ENCODE measurements at regions not wholly inside any gene's neighbourhood (a gene's known extent, or its start where the extent isn't known, plus 50 kb on each side); places are given as distances from the start of the nearest gene placed in this dataset.

GRCh38 chr2:206858687-206859329 is 80.5 kb upstream of the CPO start:
- Mint-ChIP-seq H3K27ac (peak overlapping the region in 1 of 2 donors; percentile 74), H3K4me1 (peaks cover 14 to 19% of the 10 kb centered on the region in 2 donors), H3K4me3 (peak overlapping the region; percentile 71), H3K9me3 (no peaks in the 10 kb centered on the region), H3K27me3 (ENCODE audit: low read depth in 2 of 2) (no peaks in the 10 kb centered on the region), H3K36me3 (no peaks in the 10 kb centered on the region)
- 50% methylated on average over 3 of the region's 4 CpGs for WGBS (ENCODE audit: insufficient coverage)
- Histone ChIP-seq H3K9me3 (ENCODE audit: control insufficient read depth, insufficient read depth, low read length) (no peaks in the 10 kb centered on the region), H3K4me3 (ENCODE audit: low read length) (no peak overlapping the region), H3K27ac (ENCODE audit: low read length) (no peak overlapping the region), H3K36me3 (ENCODE audit: control insufficient read depth, insufficient read depth, low read length) (no peaks in the 10 kb centered on the region), H3K4me1 (ENCODE audit: control insufficient read depth, insufficient read depth, low read length) (peaks cover 12% of the 10 kb centered on the region), H3K27me3 (ENCODE audit: control insufficient read depth, insufficient read depth, low read length) (no peaks in the 10 kb centered on the region)
- peak in 1 of 3 donors; percentile 18 for ATAC-seq
- intact Hi-C loops (cut with micrococcal nuclease), result no loop called here
- no peak for DNase-seq
- no peak for TF ChIP-seq CTCF (IDR thresholded peaks at IDR 0.05)

GRCh38 chr2:206859330-206859739 is 80.0 kb upstream of the CPO start:
- Mint-ChIP-seq H3K4me1 (peaks cover 14 to 19% of the 10 kb centered on the region in 2 donors), H3K27me3 (ENCODE audit: low read depth in 2 of 2) (no peaks in the 10 kb centered on the region), H3K36me3 (no peaks in the 10 kb centered on the region), H3K27ac (peak overlapping the region; percentile 43 to 74), H3K9me3 (no peaks in the 10 kb centered on the region), H3K4me3 (peak overlapping the region; percentile 71)
- H3K4me3 ChIP-seq (ENCODE audit: low read length), result no peak overlapping the region
- DNase-seq, result peak in 1 of 2 donors; percentile 49
- no peak for TF ChIP-seq CTCF (IDR thresholded peaks at IDR 0.05)
- no peaks in the 10 kb centered on the region for H3K9me3 ChIP-seq (ENCODE audit: control insufficient read depth, insufficient read depth, low read length)
- intact Hi-C loops (cut with micrococcal nuclease), result no loop called here
- peak; percentile 36 to 58 (median 57) for ATAC-seq
- 29% methylated on average over 5 of the region's 5 CpGs for WGBS (ENCODE audit: insufficient coverage)
- H3K36me3 ChIP-seq (ENCODE audit: control insufficient read depth, insufficient read depth, low read length), result no peaks in the 10 kb centered on the region
- no peaks in the 10 kb centered on the region for H3K27me3 ChIP-seq (ENCODE audit: control insufficient read depth, insufficient read depth, low read length)
- no peak overlapping the region for H3K27ac ChIP-seq (ENCODE audit: low read length)
- peaks cover 12% of the 10 kb centered on the region for H3K4me1 ChIP-seq (ENCODE audit: control insufficient read depth, insufficient read depth, low read length)

GRCh38 chr2:206863196-206863595 is 76.1 kb upstream of the CPO start:
- Mint-ChIP-seq H3K36me3 (no peaks in the 10 kb centered on the region), H3K27me3 (ENCODE audit: low read depth in 2 of 2) (peaks cover 0 to 8% of the 10 kb centered on the region in 2 donors), H3K4me1 (peaks cover 14 to 18% of the 10 kb centered on the region in 2 donors), H3K27ac (no peak overlapping the region), H3K4me3 (no peak overlapping the region), H3K9me3 (no peaks in the 10 kb centered on the region)
- H3K9me3 ChIP-seq (ENCODE audit: control insufficient read depth, insufficient read depth, low read length), result no peaks in the 10 kb centered on the region
- peaks cover 12% of the 10 kb centered on the region for H3K4me1 ChIP-seq (ENCODE audit: control insufficient read depth, insufficient read depth, low read length)
- DNase-seq (no peak), ATAC-seq (no peak)
- H3K36me3 ChIP-seq (ENCODE audit: control insufficient read depth, insufficient read depth, low read length), result no peaks in the 10 kb centered on the region
- WGBS (ENCODE audit: insufficient coverage), result 95% methylated on average over 3 of the region's 3 CpGs
- no peak for TF ChIP-seq CTCF (IDR thresholded peaks at IDR 0.05)
- H3K4me3 ChIP-seq (ENCODE audit: low read length), result no peak overlapping the region
- intact Hi-C loops (cut with micrococcal nuclease), result no loop called here
- H3K27me3 ChIP-seq (ENCODE audit: control insufficient read depth, insufficient read depth, low read length), result no peaks in the 10 kb centered on the region
- H3K27ac ChIP-seq (ENCODE audit: low read length), result no peak overlapping the region

- intact Hi-C loops (cut with micrococcal nuclease), result no loop called here
- no peak for TF ChIP-seq CTCF (IDR thresholded peaks at IDR 0.05)
These were observed 75.6 kb upstream of the CPO start for GRCh38 chr2:206863716-206864115.

More at GRCh38 chr2:206863716-206864115, 75.6 kb upstream of the CPO start:
- 82% methylated on average over 4 of the region's 4 CpGs for WGBS (ENCODE audit: insufficient coverage)
- ATAC-seq (no peak), DNase-seq (no peak)
- no peaks in the 10 kb centered on the region for H3K9me3 Mint-ChIP-seq
- Histone ChIP-seq H3K4me1 (ENCODE audit: control insufficient read depth, insufficient read depth, low read length) (peaks cover 9% of the 10 kb centered on the region), H3K4me3 (ENCODE audit: low read length) (no peak overlapping the region), H3K27me3 (ENCODE audit: control insufficient read depth, insufficient read depth, low read length) (no peaks in the 10 kb centered on the region), H3K36me3 (ENCODE audit: control insufficient read depth, insufficient read depth, low read length) (no peaks in the 10 kb centered on the region), H3K9me3 (ENCODE audit: control insufficient read depth, insufficient read depth, low read length) (no peaks in the 10 kb centered on the region), H3K27ac (ENCODE audit: low read length) (no peak overlapping the region)
- H3K4me1 Mint-ChIP-seq, result peaks cover 12 to 13% of the 10 kb centered on the region in 2 donors
- H3K27ac Mint-ChIP-seq, result no peak overlapping the region
- no peak overlapping the region for H3K4me3 Mint-ChIP-seq
- no peaks in the 10 kb centered on the region for H3K36me3 Mint-ChIP-seq
- H3K27me3 Mint-ChIP-seq (ENCODE audit: low read depth in 2 of 2), result peaks cover 0 to 8% of the 10 kb centered on the region in 2 donors

Measured in natural killer cell (primary cell).